ENCODE measurements at regions not wholly inside any gene's neighbourhood (a gene's known extent, or its start where the extent isn't known, plus 50 kb on each side); places are given as distances from the start of the nearest gene placed in this dataset.

DNA sequence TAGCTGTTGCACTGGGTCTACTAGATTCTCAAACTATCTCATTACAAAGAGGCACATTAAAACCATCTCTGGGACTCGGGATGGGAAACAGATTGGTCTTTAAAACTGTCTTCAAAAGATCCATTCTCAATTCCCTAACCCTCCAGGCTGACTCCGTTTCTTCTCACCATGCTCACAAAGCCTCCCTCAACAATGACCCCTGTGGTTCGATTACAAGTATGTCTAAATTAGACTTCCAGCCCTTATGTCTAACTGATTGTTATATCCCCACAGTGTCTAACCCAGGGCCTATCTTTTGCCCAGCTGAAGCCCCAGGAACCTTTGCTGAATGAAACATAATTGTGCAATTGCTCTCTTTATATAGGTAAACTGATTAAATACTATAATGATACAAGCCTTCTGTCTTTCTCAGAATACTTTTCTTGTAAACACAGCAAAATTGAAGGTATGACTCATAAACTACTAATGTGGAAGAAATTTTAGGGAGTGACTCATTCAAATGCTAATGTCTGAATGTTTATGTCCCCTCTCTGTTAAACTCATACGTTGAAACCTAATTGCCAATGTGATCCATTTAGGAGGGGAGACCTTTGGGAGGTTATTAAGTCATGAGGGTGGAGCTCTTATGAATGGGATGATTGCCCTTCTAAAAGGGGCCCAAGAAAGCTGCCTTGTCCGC, 65.6 kb upstream of the DAB1 start:
- H3K4me3 ChIP-seq = no peak overlapping the region
- RAD21 ChIA-PET (ENCODE audit: unreplicated experiment) = no interaction called here
- WGBS (ENCODE audit: insufficient coverage, insufficient replicate concordance, low lambda C conversion rate, missing lambda C conversion rate) = 2% methylated on average over 5 of the region's 5 CpGs
- SMC1A ChIA-PET (ENCODE audit: uncharacterized antibody, unreplicated experiment) = interaction anchor here (1.1 kb wide), 1 partner anchor 10 kb away, joined by 3 read pairs; no protein-coding TSS in a partner anchor
- H3K4me1 ChIP-seq (ENCODE audit: control insufficient read depth, insufficient read depth, low read length) = no peaks in the 10 kb centered on the region
- no peaks in the 10 kb centered on the region for H3K9me3 ChIP-seq (replicated peaks; ENCODE audit: control insufficient read depth, insufficient read depth, low read length)
- no peaks in the 10 kb centered on the region for H3K36me3 ChIP-seq (ENCODE audit: control insufficient read depth in 2 of 2, insufficient read depth in 2 of 2, low read length in 1 of 2)
- ATAC-seq = no peak
- H4K20me1 ChIP-seq (ENCODE audit: control insufficient read depth, insufficient read depth) = no peaks in the 10 kb centered on the region
- TF ChIP-seq ZNF24 (IDR thresholded peaks at IDR 0.05) (no peak), NFXL1 (IDR thresholded peaks at IDR 0.05; ENCODE audit: borderline replicate concordance) (no peak), NRF1 (conservative IDR thresholded peaks at IDR 0.05; ENCODE audit: low read depth, low read length) (no peak), BRCA1 (IDR thresholded peaks at IDR 0.05; ENCODE audit: low read depth, low read length) (no peak), NR2F1 (conservative IDR thresholded peaks at IDR 0.05) (no peak), NBN (IDR thresholded peaks at IDR 0.05) (no peak), POLR2A (IDR thresholded peaks at IDR 0.05; ENCODE audit: low read depth, low read length) (no peak), ZSCAN29 (IDR thresholded peaks at IDR 0.05) (no peak), CBX5 (IDR thresholded peaks at IDR 0.05; ENCODE audit: low read depth) (no peak), RAD21 (IDR thresholded peaks at IDR 0.05; ENCODE audit: insufficient read depth, low read depth, low read length) (no peak), ZNF384 (IDR thresholded peaks at IDR 0.05; ENCODE audit: borderline replicate concordance, low read depth, low read length) (no peak), ZNF207 (IDR thresholded peaks at IDR 0.05; ENCODE audit: borderline replicate concordance) (no peak), BMI1 (IDR thresholded peaks at IDR 0.05; ENCODE audit: borderline replicate concordance) (no peak)
- TF ChIP-seq, protein P1, sequence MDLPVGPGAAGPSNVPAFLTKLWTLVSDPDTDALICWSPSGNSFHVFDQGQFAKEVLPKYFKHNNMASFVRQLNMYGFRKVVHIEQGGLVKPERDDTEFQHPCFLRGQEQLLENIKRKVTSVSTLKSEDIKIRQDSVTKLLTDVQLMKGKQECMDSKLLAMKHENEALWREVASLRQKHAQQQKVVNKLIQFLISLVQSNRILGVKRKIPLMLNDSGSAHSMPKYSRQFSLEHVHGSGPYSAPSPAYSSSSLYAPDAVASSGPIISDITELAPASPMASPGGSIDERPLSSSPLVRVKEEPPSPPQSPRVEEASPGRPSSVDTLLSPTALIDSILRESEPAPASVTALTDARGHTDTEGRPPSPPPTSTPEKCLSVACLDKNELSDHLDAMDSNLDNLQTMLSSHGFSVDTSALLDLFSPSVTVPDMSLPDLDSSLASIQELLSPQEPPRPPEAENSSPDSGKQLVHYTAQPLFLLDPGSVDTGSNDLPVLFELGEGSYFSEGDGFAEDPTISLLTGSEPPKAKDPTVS (IDR thresholded peaks at IDR 0.05; ENCODE audit: low read depth, low read length) = no peak
- CTCF ChIA-PET = interaction anchor here (0.9 kb wide), 1 partner anchor 10 kb away, joined by 3 read pairs; no protein-coding TSS in a partner anchor
- H3K27me3 ChIP-seq (replicated peaks in 1 of 2; ENCODE audit: control insufficient read depth in 2 of 2, insufficient read depth in 2 of 2, low read length in 1 of 2) = no peaks in the 10 kb centered on the region; a peak in 2 of 4 replicates
- no peak overlapping the region for H3K9ac ChIP-seq (ENCODE audit: control insufficient read depth, insufficient read depth, low read length)
- no peak overlapping the region for H3K27ac ChIP-seq (ENCODE audit: control insufficient read depth, insufficient read depth)
- in situ Hi-C loops (cut with MboI) = no loop called here
- no peaks in the 10 kb centered on the region for H3K79me2 ChIP-seq (ENCODE audit: control insufficient read depth, insufficient read depth, low read length)
- FAIRE-seq = no peak
- H2AFZ ChIP-seq (ENCODE audit: control insufficient read depth, low read depth, low read length) = no peak overlapping the region
- H3K4me2 ChIP-seq (ENCODE audit: control insufficient read depth, insufficient read depth) = no peak overlapping the region
- no peak for DNase-seq (ENCODE audit: low read depth, low spot score)
- intact Hi-C loops (cut with micrococcal nuclease; ENCODE audit: unreplicated experiment) = no loop called here
- POLR2A ChIA-PET = no interaction called here
- BruUV-seq (replicated peaks) = no TSS peak

Measured in GM12878 (cell line).